ENCODE measurements at regions not wholly inside any gene's neighbourhood (a gene's known extent, or its start where the extent isn't known, plus 50 kb on each side); places are given as distances from the start of the nearest gene placed in this dataset.

- Histone ChIP-seq H3K27me3 (peaks cover 6% of the 10 kb centered on the region), H3K4me1 (no peaks in the 10 kb centered on the region), H3K27ac (no peak overlapping the region), H3K4me3 (no peak overlapping the region), H3K36me3 (no peaks in the 10 kb centered on the region), H3K9me3 (no peaks in the 10 kb centered on the region)
- no peak for TF ChIP-seq POLR2A (IDR thresholded peaks at IDR 0.05)
- no peak for TF ChIP-seq CTCF (IDR thresholded peaks at IDR 0.05)
- no peak for TF ChIP-seq POLR2AphosphoS5 (IDR thresholded peaks at IDR 0.05)
- no peak for TF ChIP-seq EP300 (IDR thresholded peaks at IDR 0.05)
- ATAC-seq: no peak
- WGBS, 2 donors (ENCODE audit: low coverage in 1 of 2): 67% methylated on average over 5 to 7 of the region's 12 CpGs
Observed at GRCh38 chr2:238790833-238791230, 57.1 kb upstream of the TWIST2 start.

GRCh38 chr2:238791354-238791753, 56.5 kb upstream of the TWIST2 start:
- no peak for TF ChIP-seq POLR2AphosphoS5 (IDR thresholded peaks at IDR 0.05)
- no peak for TF ChIP-seq POLR2A (IDR thresholded peaks at IDR 0.05)
- TF ChIP-seq EP300 (IDR thresholded peaks at IDR 0.05): no peak
- TF ChIP-seq CTCF (IDR thresholded peaks at IDR 0.05): no peak
- no peak overlapping the region for H3K27ac ChIP-seq
- no peak for ATAC-seq

GRCh38 chr2:238793306-238793705, 54.6 kb upstream of the TWIST2 start:
- peaks cover 14% of the 10 kb centered on the region for H3K27me3 ChIP-seq
- H3K27ac ChIP-seq: no peak overlapping the region
- H3K4me1 ChIP-seq: no peaks in the 10 kb centered on the region
- TF ChIP-seq EP300 (IDR thresholded peaks at IDR 0.05) (no peak), POLR2AphosphoS5 (IDR thresholded peaks at IDR 0.05) (no peak), POLR2A (IDR thresholded peaks at IDR 0.05) (no peak), CTCF (IDR thresholded peaks at IDR 0.05) (no peak)
- 67 to 85% methylated on average over 5 of the region's 5 CpGs for WGBS, 2 donors (ENCODE audit: low coverage in 1 of 2)
- ATAC-seq: no peak
- H3K36me3 ChIP-seq: no peaks in the 10 kb centered on the region
- H3K9me3 ChIP-seq: no peaks in the 10 kb centered on the region
- H3K4me3 ChIP-seq: no peak overlapping the region

More at GRCh38 chr2:238791354-238791753, 56.5 kb upstream of the TWIST2 start:
- no peaks in the 10 kb centered on the region for H3K9me3 ChIP-seq
- WGBS, 2 donors (ENCODE audit: low coverage in 1 of 2): 48 to 50% methylated on average over 4 of the region's 14 CpGs
- peaks cover 6% of the 10 kb centered on the region for H3K27me3 ChIP-seq
- H3K4me1 ChIP-seq: no peaks in the 10 kb centered on the region
- H3K36me3 ChIP-seq: no peaks in the 10 kb centered on the region
- no peak overlapping the region for H3K4me3 ChIP-seq

- H3K27ac ChIP-seq: no peak overlapping the region
- TF ChIP-seq CTCF (IDR thresholded peaks at IDR 0.05): no peak
- H3K4me1 ChIP-seq: no peaks in the 10 kb centered on the region
- WGBS, 2 donors (ENCODE audit: low coverage in 1 of 2): 60 to 69% methylated on average over 1 to 9 of the region's 9 CpGs
- no peak overlapping the region for H3K4me3 ChIP-seq
- H3K27me3 ChIP-seq: peaks cover 14% of the 10 kb centered on the region
- no peaks in the 10 kb centered on the region for H3K9me3 ChIP-seq
- no peaks in the 10 kb centered on the region for H3K36me3 ChIP-seq
- ATAC-seq: no peak
Observed at GRCh38 chr2:238793801-238794449, 54.0 kb upstream of the TWIST2 start.

DNA sequence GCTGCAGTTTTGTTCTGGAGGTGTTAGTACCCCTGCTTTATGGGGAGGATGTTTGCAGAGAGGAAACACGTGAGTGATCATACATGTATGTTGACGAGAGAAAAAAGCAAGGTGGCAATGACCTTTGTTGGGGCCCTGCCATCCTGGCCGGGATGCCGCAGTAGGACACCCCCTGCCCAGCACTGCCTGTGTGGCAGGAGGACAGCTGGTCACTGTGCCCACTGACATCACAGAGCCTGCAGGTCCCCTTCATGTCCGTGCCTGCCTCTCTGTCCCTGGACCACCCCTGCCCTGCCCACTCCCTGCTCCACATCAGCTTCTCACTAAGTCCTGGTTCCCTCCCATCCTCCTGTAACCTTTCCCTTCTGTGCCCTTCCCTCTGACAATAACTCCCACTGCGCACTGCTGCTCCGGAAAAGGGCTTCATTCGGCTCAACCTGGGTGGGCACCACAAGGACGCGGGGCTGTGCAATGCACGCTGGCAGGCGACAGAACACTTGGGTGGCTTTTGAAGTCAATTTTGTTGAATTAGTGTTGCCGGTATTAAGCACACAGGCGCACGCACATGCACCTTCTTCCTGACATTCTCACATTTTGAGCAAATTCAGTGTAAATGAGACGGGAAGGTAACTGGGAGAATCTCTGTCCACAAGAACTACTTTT, 51.5 kb upstream of the TWIST2 start:
- WGBS, 2 donors (ENCODE audit: low coverage in 1 of 2): 87 to 91% methylated on average over 7 to 14 of the region's 16 CpGs
- TF ChIP-seq POLR2A (IDR thresholded peaks at IDR 0.05): no peak
- no peak for TF ChIP-seq CTCF (IDR thresholded peaks at IDR 0.05)
- no peak for TF ChIP-seq POLR2AphosphoS5 (IDR thresholded peaks at IDR 0.05)
- TF ChIP-seq EP300 (IDR thresholded peaks at IDR 0.05): no peak
- Histone ChIP-seq H3K9me3 (no peaks in the 10 kb centered on the region), H3K27me3 (peaks cover 14% of the 10 kb centered on the region), H3K4me1 (no peaks in the 10 kb centered on the region), H3K27ac (no peak overlapping the region), H3K36me3 (no peaks in the 10 kb centered on the region), H3K4me3 (no peak overlapping the region)
- ATAC-seq: no peak

All from gastroesophageal sphincter (tissue), 4 donors.